Erythroblast (primary cell): ENCODE measurements at regions not wholly inside any gene's neighbourhood (a gene's known extent, or its start where the extent isn't known, plus 50 kb on each side); places are given as distances from the start of the nearest gene placed in this dataset.
"Not testable (repeated sequence)": the region's sequence is repeated elsewhere in the genome, so short reads cannot be mapped to it uniquely, and the experiment has no call there.

Experiments
- DNase-seq, 2 experiments: peaks; one replicate each; lab custom pipeline; 2025; lab: John Stamatoyannopoulos, UW
- GATA1 ChIP-seq: IDR thresholded peaks from 2 replicates; pipeline ENCODE4 v1.6.1; 2011; ENCODE audit warnings: low read depth, mild to moderate bottlenecking, control low read depth, low read length, moderate library complexity
- POLR2A ChIP-seq: IDR thresholded peaks from 2 replicates; pipeline ENCODE4 v1.6.1; 2011; ENCODE audit warnings: mild to moderate bottlenecking, low read length

GRCh38 chr6:2579804-2580570 is 170.7 kb downstream of the MYLK4 start:
- TF ChIP-seq POLR2A (no peak), GATA1 (no peak)

GRCh38 chr6:2579241-2579761 is 171.4 kb downstream of the MYLK4 start:
- TF ChIP-seq POLR2A (no peak), GATA1 (no peak)
- DNase-seq: no peak

More at GRCh38 chr6:2579804-2580570, 170.7 kb downstream of the MYLK4 start:
- DNase-seq: no peak

- DNase-seq: no peak
- TF ChIP-seq GATA1 (no peak), POLR2A (no peak)
These were observed 172.0 kb downstream of the MYLK4 start for GRCh38 chr6:2578767-2579166.

GRCh38 chr6:2576499-2576898 is 174.2 kb downstream of the MYLK4 start:
- no peak for DNase-seq
- TF ChIP-seq POLR2A (no peak), GATA1 (no peak)

GRCh38 chr6:2575236-2575635 is 175.5 kb downstream of the MYLK4 start:
- TF ChIP-seq GATA1: no peak
- TF ChIP-seq POLR2A: no peak
- no peak for DNase-seq

DNA sequence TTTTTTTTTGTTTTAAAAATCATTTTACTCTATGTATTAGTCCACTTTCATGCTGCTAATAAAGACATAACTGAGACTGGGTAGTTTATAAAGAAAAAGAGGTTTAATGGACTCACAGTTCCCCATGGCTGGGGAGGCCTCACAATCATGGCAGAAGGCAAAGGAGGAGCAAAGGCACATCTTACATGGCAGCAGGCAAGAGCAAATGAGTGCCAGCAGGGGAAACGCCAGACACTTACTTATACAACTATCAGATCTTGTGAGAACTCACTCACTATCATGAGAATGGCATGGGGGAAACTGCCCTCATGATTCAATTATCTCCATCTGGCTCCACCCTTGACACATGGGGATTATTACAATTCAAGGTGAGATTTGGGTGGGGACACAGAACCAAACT is 181.3 kb downstream of the MYLK4 start:
- not testable (repeated sequence) for DNase-seq

- DNase-seq: no peak
- TF ChIP-seq GATA1: no peak
- no peak for TF ChIP-seq POLR2A
These were observed 184.7 kb downstream of the MYLK4 start for GRCh38 chr6:2566048-2566447.

DNA sequence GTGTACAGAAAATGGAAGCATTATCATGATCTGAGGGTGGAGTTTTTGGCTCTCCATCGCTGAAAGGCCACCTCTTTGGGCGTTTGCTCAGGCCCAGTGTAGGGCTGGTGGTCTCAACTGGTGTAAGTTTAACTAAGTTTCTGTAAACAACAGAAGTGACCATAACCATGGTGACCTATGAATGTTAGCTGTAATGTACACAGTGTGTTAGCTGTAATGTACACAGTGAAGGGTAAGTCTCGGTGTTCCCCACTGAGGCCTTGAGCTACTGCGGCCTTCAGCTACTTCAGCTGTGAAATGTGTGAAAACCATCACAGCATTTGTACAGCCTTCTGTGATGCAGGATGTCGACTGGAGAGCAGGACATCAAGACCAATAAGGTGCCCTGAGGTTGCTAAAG is 185.2 kb downstream of the MYLK4 start:
- no peak for TF ChIP-seq GATA1
- TF ChIP-seq POLR2A: no peak
- DNase-seq: no peak

DNA sequence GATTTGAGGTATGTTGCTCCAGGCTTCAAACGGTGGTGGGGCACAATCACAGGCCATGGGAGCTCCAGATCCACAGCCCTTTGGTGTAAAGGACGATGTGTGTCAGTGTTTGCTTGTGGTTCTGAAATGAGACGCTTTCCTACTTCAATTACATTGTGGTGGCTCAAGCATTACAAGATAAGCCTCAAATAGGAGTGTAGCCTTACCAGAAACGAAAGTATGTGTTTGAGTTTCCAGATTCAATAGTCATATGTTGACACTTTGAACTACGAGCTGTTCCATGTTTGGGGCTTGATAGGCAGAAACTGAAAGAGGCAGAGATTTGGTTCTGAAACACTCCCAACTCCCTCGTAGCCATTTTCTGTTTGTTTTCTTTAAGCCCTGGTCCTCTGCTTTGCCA is 187.1 kb downstream of the MYLK4 start:
- TF ChIP-seq GATA1 (no peak), POLR2A (no peak)
- no peak for DNase-seq

DNA sequence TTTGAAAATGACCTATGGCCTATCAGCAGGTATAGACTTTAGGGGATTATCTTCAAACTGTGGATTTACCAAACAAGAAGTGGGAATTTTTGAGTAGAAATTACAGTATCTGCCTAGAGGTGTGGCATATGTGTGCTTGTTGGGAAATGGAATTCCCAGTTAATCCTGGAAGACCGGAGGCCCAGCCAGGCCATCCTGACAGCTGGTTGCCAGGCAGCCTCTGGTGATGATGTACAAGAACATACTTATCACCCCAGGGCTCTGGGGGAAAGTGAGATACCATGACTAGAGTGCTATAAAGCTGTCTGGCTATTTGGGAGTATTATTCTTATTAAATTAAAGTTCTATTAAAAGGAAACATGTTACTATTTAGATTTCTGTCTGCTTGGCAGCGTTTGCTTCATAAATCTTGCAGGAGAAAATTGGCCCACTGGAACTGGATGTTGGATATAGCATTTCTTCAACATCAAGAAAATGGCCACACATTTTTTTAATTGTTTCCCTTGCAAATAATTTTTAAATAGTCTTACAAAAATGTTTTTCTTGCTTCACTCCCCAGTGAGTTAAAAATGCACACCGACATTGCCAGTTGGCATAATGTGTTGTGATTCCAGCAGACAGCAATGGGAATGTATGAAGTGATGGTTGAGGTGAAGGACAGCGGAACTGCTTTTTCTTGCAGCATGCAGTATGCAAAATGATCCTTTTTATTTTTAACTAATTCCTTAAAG is 187.8 kb downstream of the MYLK4 start:
- DNase-seq: no peak
- TF ChIP-seq POLR2A (no peak), GATA1 (no peak)

DNA sequence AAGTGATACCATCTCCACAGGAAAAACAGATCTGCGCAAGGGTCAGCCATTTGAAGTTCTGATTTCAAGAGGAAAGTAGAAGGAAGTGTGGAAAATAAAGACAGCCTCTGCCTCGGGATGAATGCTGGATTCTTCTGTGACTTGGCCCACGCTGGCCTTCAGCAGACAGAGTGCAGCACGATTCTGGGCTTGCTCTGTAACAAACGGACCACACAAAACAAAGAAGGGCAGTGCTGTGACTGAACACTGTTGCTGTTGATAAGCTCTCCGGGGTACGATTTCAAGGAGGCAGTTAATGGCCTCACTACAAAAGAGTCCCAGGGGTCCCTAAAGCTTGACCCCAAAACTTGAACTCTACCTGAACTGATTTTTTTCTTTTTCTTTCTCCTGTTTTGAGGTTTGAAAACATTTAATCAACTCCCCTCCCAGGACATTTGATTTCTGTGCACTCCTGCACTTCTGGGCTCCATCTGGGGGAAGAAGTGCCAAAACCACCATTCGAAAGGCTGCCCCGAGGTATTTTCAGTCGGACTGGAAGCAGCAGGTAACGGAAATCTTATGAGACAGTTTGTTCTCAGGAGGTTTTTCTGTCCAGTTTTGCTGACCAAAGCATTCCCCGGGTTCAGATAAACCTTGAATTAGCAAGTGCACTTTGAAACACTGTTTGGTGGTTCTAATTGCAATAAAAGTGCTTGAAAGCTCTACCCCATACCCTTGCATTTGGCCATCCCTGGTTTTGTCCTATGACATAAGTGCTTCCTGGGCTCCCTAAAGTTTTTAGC is 189.6 kb downstream of the MYLK4 start:
- DNase-seq: no peak
- TF ChIP-seq POLR2A (no peak), GATA1 (no peak)

GRCh38 chr6:2560140-2560818 is 190.4 kb downstream of the MYLK4 start:
- DNase-seq: no peak
- TF ChIP-seq GATA1: no peak
- TF ChIP-seq POLR2A: no peak
